ENCODE measurements at regions not wholly inside any gene's neighbourhood (a gene's known extent, or its start where the extent isn't known, plus 50 kb on each side); places are given as distances from the start of the nearest gene placed in this dataset.
"Not testable (repeated sequence)": the region's sequence is repeated elsewhere in the genome, so short reads cannot be mapped to it uniquely, and the experiment has no call there.

DNA sequence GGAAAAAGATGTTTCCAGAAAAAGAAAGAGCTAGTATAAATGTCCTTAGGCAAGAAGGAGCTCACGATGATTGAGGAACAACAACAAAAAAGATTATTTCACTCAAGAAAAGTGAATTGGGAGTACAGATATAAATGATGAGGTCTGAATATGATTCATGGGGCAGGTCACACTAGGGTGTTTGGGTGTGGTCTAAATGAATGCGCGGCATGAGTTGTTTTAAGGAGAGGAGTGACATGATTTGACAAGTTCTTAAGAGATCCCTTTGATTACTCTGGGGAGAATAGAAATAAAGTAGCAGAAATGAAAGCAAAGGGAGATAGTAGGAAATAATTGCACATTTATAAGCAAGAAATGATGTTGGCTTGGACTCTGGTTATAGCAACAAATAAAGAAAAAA is 59.3 kb downstream of the NUTM2D start:
- not testable (repeated sequence) for DNase-seq

DNA sequence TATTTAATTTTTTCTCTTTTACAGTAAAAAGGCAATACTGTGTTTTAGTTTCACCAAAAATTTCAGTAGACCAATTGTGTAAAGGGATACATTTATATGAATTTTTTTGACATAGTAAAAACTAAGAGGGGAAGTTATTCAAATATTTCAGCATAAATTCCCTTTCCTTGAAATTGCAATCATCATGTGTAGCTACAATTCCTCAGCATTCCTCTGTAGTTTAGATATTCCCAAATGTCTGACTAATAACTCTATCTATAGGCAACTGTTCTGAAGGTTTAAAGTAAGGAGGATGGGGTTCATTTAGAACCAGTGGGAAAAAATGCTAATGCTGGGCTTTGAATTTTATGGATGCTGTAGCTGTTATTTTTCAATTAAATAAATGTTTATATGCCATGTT is 65.1 kb downstream of the NUTM2D start:
- DNase-seq = peak; percentile 52

DNA sequence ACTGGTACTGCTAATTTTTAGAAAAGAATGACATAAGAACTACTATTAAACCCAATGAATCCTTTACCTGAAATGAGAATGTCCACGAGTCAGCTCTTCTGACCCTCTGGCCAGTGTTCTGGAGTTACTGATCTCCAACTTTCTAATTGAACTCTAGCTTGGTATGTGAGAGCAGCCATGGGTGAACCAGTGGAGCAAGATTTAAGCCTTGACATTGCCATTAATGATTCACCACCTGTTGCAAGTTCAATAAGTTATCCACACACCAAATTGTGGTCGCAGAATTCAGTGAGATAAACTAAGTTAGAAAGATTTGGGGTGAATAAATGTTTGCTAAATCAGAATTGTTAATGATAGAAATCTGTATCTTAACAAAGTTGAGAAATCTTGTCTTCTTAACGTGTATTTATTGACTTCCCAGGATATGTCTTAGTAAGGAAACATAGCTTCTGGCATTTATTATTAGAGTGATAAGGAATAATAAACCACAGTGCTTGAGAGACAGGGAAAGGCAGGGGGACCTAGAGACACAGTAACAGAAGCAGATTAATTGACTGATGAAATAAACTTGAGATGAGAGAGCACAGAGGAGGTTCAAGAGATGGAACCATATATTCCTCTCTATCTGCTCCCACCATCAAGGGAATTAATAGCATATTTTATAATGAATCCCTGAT is 67.3 kb downstream of the NUTM2D start:
- not testable (repeated sequence) for DNase-seq

DNA sequence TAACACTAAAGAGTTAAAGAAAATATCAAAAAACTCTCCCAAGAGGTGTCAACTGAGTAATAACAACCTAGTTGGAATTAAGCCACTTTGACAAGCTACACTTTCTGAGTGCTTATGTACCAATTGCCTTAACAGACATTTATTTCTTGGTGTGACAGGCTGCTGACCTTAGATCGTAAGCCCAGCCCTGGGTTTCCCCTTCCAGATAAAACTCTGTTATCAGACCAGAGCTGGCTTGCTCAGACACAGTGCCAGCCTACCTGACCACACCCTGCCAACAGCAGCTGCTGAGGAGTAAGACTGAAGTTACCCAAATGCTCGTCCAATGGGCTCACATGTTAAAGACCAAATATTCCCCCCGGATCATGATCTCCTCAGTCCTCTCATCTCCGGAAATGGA is 70.9 kb upstream of the MINPP1 start:
- DNase-seq = not testable (repeated sequence)

DNA sequence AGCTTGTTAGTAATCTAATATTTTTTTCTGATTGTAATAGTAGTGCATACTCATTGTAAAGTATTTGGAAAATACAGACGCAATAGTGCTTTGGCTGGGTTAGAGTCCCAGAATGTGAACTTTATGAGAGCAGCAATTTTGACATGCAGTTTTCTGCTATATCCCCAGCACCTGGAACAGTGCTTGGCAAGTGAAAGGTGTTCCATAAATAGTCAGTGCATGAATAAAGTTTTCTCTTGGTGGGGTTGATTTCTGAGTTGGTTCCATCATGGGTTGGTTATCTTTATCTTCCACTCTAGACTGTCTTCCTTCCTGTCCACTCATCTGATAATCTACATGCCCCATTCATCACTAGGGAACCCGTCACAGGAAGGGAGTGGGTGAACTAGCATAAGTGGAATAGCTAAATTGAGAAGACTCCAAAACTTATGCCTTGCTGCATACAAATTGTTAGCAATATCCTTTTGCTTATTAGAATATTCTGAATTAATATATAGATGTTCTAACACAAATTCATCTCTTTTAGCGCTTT is 69.3 kb upstream of the MINPP1 start:
- DNase-seq = not testable (repeated sequence)

DNA sequence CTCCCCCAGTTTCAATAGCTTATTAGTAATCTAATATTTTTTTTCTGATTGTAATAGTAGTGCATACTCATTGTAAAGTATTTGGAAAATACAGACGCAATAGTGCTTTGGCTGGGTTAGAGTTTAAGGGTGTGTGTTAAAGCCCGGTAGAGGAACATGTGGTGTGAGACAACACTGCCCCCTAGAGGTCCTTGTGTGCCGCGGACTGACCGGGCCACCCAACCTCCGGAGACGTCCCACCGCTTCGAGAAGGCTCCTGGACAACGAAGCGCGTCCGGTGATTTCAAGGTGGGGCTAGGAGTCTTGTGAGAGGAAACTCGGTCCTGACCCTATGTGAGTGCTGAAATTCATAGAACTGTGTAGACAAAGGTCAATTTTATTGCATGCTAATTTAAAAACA is 68.6 kb upstream of the MINPP1 start:
- not testable (repeated sequence) for DNase-seq

DNA sequence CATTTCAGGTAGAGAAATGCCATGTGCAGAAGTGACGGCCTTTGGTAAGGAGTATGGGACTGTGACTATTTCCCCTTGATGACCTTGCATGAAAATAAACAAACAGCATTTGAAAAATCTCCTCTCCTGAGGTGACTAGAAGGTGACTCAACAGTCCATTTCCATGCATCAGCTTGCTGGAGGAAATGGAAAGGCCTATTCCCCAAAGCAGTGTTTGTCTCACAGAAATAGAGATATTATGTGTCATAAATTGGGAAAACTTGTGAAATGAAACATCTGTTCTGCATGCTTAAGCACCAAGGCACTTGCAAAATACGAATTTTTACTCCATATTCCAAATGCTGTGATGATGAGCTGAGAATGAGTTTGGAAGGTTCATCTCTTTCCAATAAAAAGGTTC is 67.2 kb upstream of the MINPP1 start:
- peak; percentile 19 for DNase-seq

Measured in fibroblast of skin of right quadriceps (primary cell).